HG03520 (cell line): ENCODE measurements at regions not wholly inside any gene's neighbourhood (a gene's known extent, or its start where the extent isn't known, plus 50 kb on each side); places are given as distances from the start of the nearest gene placed in this dataset.

Experiments
- ATAC-seq: cut with Tn5 transposase; IDR thresholded peaks from one replicate; pipeline ENCODE4 v1.9.1; 2021; ENCODE audit warnings: mild to moderate bottlenecking, moderate library complexity; ENCODE audit not compliant: unreplicated experiment

- ATAC-seq: no peak
These were observed 116.8 kb upstream of the SASH1 start for GRCh38 chr6:148225871-148226270.

- no peak for ATAC-seq
These were observed 116.4 kb upstream of the SASH1 start for GRCh38 chr6:148226284-148226683.

DNA sequence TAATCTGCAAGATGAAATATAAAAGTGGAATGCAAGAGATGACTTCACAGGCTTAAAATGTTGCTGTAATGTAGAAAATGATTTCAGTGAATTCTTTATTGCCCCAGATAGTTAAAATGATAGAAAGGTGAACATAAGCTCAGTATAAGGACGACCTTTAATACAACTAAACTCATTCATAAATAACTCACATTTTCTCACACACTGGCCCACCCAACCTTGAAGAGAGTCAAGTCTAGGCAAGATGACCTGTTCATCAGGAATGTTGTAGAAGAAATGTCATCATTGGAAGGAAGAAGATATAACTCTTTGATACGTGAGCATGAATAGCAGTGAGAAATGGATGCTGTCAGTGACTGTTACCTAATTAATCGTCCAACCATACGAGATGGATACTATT lies 111.1 kb upstream of the SASH1 start:
- no peak for ATAC-seq

DNA sequence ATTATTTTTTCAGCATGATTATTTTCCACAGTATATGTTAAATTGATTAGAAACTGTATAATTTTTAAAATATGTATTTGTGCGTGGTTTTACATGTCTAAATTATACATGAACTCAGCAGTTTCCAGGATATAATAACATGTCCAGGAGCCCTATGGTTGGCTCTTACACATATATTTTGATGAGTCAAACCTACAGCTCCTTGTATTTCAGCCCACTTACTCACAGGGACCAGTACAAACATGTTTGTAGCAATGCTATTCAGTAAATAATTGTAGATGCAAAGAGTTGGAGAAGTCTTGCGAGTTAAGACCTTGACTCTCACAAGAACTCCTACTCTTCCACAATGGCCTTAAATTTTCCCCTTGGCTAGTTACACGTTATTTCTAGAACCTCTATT lies 107.2 kb upstream of the SASH1 start:
- no peak for ATAC-seq

GRCh38 chr6:148238713-148239112 lies 103.9 kb upstream of the SASH1 start:
- ATAC-seq: no peak

GRCh38 chr6:148239215-148239614 lies 103.4 kb upstream of the SASH1 start:
- ATAC-seq: no peak

GRCh38 chr6:148239801-148240460 lies 102.7 kb upstream of the SASH1 start:
- ATAC-seq: no peak

DNA sequence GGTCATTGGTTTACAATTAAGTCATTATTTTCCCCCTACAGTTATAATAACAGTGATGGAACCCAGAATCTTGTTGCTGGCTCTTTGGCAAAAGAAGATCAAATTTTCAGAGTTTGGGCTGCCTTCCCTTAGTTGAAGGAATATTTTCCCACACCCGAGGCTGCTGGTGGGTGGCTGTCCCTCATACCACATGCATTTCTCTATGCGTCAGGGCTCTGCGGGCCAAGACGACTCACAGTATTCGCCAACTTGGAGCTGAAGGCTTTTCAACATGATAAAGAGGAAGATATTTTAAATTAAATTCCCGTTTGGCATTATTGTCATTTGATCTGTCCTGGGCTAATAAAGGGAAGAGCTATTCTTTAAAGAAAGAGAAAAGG lies 102.2 kb upstream of the SASH1 start:
- no peak for ATAC-seq

- no peak for ATAC-seq
These were observed 101.7 kb upstream of the SASH1 start for GRCh38 chr6:148240861-148241477.

GRCh38 chr6:148242180-148242579 lies 100.5 kb upstream of the SASH1 start:
- ATAC-seq: no peak

DNA sequence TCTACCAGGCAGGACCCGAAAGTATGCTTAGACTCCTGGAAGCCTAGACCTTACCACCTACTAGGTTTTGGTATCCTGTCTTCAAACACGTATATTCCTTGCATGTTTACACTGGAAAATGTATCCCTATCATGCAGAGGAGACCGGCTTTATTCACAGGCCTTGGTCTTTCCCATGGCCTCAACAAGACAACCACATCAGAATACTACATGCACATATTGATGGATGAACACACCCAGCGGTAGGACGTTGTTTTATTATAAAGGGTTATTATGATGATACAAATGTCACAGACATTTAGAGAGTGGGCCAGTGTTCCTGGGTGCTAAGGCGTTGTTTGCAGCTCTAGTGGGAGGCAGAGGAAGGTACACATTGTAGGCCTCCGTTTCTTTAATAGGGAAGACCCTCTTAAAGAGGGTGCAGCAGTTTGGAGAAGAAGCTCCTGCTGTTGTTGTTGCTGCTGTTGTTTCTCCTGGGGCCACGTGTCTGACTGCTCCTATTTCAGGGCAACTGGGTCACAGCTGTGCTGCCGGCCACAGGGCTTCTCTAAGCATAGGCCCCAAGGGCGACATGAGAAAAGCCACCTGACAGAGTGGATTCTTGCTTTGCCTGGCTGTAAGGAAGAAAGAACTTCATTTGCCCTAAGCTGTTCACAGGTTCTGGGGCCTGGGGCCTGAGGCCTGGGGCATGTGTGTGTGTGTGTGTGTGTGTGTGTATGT lies 98.3 kb upstream of the SASH1 start:
- ATAC-seq: no peak

DNA sequence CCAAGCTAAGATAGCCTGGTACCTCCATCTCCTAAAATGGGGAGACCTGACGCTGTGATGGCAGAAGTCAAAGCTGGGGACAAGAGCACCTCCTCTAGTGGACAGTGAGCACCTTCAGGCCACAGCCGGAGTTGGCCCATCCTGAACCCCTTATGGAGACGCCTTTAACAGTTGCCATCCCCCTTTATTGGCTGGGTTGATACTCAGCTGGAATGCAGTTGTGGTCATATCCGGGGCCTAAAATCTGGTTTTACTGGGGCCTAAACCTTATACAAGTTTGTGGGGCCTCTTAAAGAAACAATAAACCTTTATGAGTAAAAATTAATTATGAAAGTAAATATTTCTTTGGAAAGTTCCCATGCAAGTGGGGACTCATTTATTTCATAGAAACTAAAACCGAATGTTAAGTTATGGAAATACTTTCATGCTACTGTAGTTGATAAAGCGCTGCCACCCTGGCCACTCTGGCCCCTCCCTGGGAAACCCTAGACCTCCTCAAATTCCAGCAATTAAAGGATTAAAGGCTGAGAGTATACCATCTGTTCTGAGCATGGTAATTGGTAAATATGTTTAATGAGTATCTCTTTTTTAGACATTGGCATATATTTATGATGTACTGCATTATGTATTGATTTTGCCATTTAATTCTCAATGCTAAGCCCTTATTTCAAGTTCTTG lies 95.1 kb upstream of the SASH1 start:
- no peak for ATAC-seq

DNA sequence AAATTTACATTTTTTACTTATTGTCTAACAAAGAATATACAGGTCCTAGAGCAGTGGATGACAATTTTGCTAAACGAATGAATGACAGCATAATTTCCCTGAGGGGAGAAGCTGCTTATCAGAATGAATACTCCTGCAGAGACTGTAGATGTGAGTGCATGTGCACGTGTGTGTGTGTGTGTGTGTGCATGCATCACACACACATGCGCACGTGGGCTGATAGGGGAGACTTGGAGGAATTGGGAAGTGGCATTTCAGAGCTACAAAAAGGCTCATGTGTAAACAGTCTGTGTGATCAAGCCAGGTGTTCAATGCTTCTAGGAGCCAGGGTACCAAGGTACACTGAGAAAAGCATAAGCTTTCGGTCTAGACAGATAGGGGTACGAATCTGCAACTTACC lies 93.5 kb upstream of the SASH1 start:
- no peak for ATAC-seq

GRCh38 chr6:148249679-148250375 lies 92.8 kb upstream of the SASH1 start:
- ATAC-seq: no peak

GRCh38 chr6:148250975-148251685 lies 91.5 kb upstream of the SASH1 start:
- ATAC-seq: no peak

GRCh38 chr6:148251891-148252290 lies 90.7 kb upstream of the SASH1 start:
- ATAC-seq: no peak

DNA sequence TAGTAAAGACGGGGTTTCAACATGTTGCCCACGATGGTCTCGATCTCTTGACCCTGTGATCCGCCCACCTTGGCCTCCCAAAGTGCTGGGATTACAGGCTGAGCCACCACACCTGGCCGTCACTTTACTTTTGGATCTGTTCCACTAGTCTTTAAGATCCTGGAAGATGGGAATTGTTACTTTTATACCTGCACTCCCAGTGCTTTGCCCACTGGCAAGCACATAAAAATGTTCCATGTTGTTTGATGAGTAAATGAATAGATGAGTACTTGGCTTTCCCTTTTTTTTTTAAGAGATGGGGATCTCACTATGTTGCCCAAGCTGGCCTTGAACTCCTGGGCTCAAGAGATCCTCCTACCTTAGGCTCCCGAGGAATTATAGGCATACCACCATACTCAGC lies 84.8 kb upstream of the SASH1 start:
- ATAC-seq: no peak

DNA sequence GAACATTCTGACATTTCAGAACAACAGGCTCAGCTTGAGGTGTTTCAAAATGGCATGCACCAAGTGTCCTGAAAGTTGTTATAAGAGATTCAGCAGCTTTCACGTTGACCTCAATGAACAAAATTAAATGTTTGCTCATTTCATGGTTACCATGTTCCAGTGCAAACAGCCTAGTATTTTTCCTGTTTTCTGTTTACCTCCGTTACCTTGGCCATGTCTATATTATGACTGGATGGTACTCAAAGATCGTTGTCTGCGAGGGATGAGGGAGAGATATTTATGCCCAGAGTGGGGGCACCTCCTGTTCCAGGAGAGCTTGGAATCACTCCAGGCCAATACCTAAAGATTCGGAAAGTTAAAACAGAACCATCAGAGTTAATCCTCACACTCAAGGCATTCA lies 83.8 kb upstream of the SASH1 start:
- no peak for ATAC-seq

GRCh38 chr6:148261470-148261869 lies 81.2 kb upstream of the SASH1 start:
- no peak for ATAC-seq

DNA sequence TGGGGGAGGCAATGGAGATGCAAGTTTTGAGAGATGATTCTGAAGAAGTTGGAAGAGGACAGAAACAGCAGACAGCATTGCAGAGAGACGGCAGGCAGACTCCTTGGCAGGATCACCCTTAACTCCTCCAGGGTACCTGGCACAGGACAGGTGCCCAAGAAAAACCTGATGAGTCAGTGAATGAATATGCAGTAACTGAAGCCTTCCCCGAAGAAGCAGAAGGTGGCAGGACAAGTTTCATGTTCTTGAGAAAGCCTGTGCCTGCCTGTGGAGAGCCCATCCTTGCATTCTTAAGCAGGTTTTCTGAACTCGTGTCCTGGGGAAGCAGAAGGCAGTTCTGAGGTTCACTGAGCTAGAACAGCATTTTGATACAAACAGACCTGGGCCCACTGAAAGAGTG lies 79.6 kb upstream of the SASH1 start:
- ATAC-seq: no peak

GRCh38 chr6:148263961-148264360 lies 78.7 kb upstream of the SASH1 start:
- no peak for ATAC-seq
